Right lobe of liver (tissue), 6 donors: ENCODE measurements at regions not wholly inside any gene's neighbourhood (a gene's known extent, or its start where the extent isn't known, plus 50 kb on each side); places are given as distances from the start of the nearest gene placed in this dataset.

ENCODE experiments used
- ATAC-seq, 4 donors: fragments of 200-7000 bp; cut with Tn5 transposase; one replicate each; pipeline ENCODE4 v1.9.1; 2020; ENCODE audit warnings: mild to moderate bottlenecking in 4 of 4, moderate library complexity in 4 of 4
- DNase-seq, 3 donors: peaks; one replicate each; pipeline ENCODE4 v3.0.0-alpha.2; 2020
- H3K27ac ChIP-seq, 3 donors: fragments of 200-600 bp; one replicate each; pipeline ENCODE4 v1.8.0; 2022
- H3K27me3 ChIP-seq, 2 donors: fragments of 200-600 bp; one replicate each; pipeline ENCODE4 v1.8.0; 2022
- H3K36me3 ChIP-seq, 4 donors: fragments of 200-600 bp; sonication (generic) in 1 of 4; one replicate each; pipeline versions ENCODE4 v1.5.1 to v1.8.0; 2017 to 2022; ENCODE audit warnings: control low read depth in 1 of 4
- H3K4me1 ChIP-seq, 4 donors: fragments of 200-600 bp; sonication (generic) in 1 of 4; one replicate each; pipeline versions ENCODE4 v1.5.1 to v1.8.0; 2017 to 2022; ENCODE audit warnings: control low read depth in 1 of 4
- H3K4me3 ChIP-seq, 3 donors: fragments of 200-600 bp; one replicate each; pipeline ENCODE4 v1.8.0; 2022
- H3K9me3 ChIP-seq, 4 donors: fragments of 200-600 bp; sonication (generic) in 1 of 4; one replicate each; pipeline versions ENCODE4 v1.5.1 to v1.8.0; 2017 to 2022; ENCODE audit warnings: control low read depth in 1 of 4
- POLR2A ChIP-seq: fragments of 450-650 bp; IDR thresholded peaks from one replicate; pipeline ENCODE4 v1.6.1; 2017; ENCODE audit warnings: antibody characterized with exemption, mild to moderate bottlenecking
- WGBS: methylation state at CpG from one replicate; pipeline ENCODE4 v1.1.6; 2018; ENCODE audit warnings: low coverage, low lambda C conversion rate; ENCODE audit not compliant: insufficient coverage; ENCODE audit errors: missing lambda C conversion rate; 5-methylcytosine and 5-hydroxymethylcytosine counted together
- intact Hi-C, 2 donors: fragments of 100-400 bp; cut with DNase I; formaldehyde crosslinking; loops; one replicate each; pipeline versions ENCODE4 v1.11.2 to v1.14.1; 2022
- TF ChIP-seq, protein P1 (sequence below), 4 donors: fragments of 200-600 bp in 3 of 4; fragments of 450-650 bp in 1 of 4; IDR thresholded peaks; one replicate each; pipeline versions ENCODE4 v1.5.1 to v1.8.0; 2016 to 2022; ENCODE audit warnings: antibody characterized with exemption in 4 of 4, mild to moderate bottlenecking in 2 of 4
- donor health status: DM: no; HTN: yes; CAD: no.
- donor health status: DM: no; HTN: no; CAD: no.
- donor health status: DM: no; HTN: no; CAD: no.
- donor health status: DM: no; HTN: yes; CAD: no.
- donor health status: DM: no; HTN: yes; CAD: no.

DNA sequence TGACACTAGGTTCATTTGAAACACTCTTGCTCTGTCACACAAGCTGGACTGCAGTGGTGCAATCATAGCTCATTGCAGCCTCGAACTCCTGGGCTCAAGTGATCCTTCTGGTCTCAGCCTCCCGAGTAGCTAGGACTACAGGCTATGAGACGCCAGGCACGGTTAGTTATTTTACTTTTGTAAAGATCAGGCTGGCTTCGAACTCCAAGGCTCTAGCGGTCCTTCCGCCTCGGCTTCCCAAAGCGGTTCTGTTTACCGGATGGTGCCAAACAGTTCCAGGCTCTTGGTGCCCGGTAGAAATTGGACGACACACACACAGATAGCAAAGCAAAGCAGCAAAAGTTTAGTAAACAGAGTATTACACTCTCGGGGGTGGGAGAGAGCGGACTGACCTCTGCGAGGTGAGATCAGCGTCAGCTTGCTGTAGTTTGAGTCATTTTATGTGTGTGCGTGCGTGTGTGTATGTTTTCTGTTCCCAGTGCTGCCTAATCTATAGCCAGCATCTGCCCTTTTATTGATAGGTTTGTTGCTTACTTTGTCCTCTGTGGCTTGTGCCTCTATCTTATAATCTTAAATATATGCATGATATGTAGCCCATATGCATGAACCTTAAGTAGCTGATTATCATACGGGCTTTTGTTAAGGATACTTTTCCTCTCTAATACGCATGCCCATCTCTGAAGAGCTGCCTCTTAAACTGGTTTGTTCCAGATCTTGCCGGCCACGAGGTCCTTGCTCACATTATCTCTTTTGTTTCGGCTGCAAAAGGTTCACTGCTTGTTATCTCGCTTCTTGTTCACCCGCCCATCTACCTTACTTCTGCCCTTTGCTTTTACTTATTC, 75.2 kb downstream of the OR2B2 start:
- ATAC-seq = peak; percentile 44 to 64 (median 56)
- Histone ChIP-seq H3K4me1 (peaks cover 0 to 17% (median 0%) of the 10 kb centered on the region in 4 donors), H3K27ac (peak overlapping the region; percentile 94 to 97 (median 96)), H3K36me3 (no peaks in the 10 kb centered on the region), H3K9me3 (no peaks in the 10 kb centered on the region), H3K27me3 (no peaks in the 10 kb centered on the region), H3K4me3 (peak overlapping the region; percentile 50 to 75 (median 67))
- TF ChIP-seq, protein P1, sequence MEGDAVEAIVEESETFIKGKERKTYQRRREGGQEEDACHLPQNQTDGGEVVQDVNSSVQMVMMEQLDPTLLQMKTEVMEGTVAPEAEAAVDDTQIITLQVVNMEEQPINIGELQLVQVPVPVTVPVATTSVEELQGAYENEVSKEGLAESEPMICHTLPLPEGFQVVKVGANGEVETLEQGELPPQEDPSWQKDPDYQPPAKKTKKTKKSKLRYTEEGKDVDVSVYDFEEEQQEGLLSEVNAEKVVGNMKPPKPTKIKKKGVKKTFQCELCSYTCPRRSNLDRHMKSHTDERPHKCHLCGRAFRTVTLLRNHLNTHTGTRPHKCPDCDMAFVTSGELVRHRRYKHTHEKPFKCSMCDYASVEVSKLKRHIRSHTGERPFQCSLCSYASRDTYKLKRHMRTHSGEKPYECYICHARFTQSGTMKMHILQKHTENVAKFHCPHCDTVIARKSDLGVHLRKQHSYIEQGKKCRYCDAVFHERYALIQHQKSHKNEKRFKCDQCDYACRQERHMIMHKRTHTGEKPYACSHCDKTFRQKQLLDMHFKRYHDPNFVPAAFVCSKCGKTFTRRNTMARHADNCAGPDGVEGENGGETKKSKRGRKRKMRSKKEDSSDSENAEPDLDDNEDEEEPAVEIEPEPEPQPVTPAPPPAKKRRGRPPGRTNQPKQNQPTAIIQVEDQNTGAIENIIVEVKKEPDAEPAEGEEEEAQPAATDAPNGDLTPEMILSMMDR (IDR thresholded peaks at IDR 0.05) = no peak
- TF ChIP-seq POLR2A = peak; percentile 51
- intact Hi-C loops = no loop called here
- peak in 2 of 3 donors; percentile 52 to 68 for DNase-seq
- WGBS = under 1% methylated on average over 25 of the region's 25 CpGs

DNA sequence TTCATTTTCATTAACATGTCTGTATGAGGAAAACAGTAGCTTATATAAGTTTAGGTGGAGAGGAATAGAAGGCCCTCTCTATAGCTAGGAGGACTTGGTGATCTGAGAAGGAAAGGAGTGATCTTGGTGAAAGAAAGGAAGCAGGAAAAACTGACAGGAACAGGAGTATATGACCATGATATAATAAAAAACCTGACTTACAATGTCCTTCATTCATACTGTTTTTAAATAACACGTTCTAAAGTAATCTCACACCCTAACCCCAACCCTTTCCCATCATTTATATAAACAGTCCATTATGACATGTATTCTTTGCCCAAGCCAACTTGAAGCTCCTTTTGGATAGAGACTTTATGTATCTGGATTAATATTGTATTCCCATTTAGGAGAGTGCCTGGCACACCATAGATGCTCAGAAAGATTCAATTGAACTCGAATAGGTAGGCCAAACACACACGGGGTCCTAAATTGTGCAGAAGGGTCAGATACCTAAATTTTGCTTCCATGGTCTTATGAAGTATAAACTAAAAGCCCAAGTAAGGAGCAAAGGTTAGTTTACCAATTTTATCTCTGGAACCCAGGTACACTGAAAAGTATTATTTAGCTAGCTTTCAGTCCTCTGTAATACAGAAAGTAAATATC, 75.9 kb downstream of the OR2B2 start:
- 11% methylated on average over 3 of the region's 3 CpGs for WGBS
- H3K4me3 ChIP-seq = peak overlapping the region; percentile 50 to 75 (median 67)
- intact Hi-C loops = no loop called here
- DNase-seq = no peak
- no peaks in the 10 kb centered on the region for H3K9me3 ChIP-seq
- no peaks in the 10 kb centered on the region for H3K36me3 ChIP-seq
- H3K4me1 ChIP-seq = peaks cover 0 to 21% (median 2%) of the 10 kb centered on the region in 4 donors
- H3K27ac ChIP-seq = peak overlapping the region; percentile 94 to 97 (median 96)
- ATAC-seq = no peak
- H3K27me3 ChIP-seq = no peaks in the 10 kb centered on the region
- TF ChIP-seq, protein P1 (IDR thresholded peaks at IDR 0.05) = no peak
- no peak for TF ChIP-seq POLR2A

DNA sequence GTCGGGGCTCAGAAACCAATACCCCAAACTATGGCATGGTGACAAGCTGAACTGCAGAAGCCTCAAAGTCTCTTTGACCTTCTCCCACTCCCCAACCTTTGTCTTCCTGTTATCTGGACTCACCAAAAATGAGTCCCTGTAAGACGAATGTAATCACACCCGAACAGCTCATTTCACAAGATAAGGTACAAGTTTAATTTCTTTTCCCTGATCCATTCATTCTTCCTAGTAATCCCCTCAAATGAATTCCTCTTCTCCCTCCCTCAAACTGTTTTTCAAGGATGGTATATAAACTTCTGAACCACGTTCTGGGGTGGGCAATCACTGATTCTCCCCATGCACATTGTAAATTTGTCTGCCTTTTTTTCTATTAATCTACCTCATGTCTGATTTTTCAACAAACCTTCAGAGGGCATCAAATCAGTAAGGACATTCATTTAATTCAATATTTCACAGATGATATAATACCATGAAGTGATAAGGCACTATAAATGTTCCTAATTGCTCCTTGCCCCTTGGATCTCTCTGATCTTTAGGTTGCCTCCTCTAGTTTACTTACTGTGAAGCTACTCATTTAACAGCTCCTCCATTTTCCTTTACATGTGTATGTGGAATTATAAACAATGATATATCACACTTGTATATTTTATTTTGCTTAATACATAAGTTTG, 77.2 kb downstream of the OR2B2 start:
- no peak overlapping the region for H3K27ac ChIP-seq
- no peak overlapping the region for H3K4me3 ChIP-seq
- DNase-seq (no peak), ATAC-seq (no peak)
- no peaks in the 10 kb centered on the region for H3K36me3 ChIP-seq
- H3K9me3 ChIP-seq = no peaks in the 10 kb centered on the region
- WGBS = 50% methylated on average over 4 of the region's 4 CpGs
- H3K27me3 ChIP-seq = no peaks in the 10 kb centered on the region
- no peak for TF ChIP-seq POLR2A
- TF ChIP-seq, protein P1 (IDR thresholded peaks at IDR 0.05) = no peak
- intact Hi-C loops = no loop called here
- peaks cover 0 to 19% (median 2%) of the 10 kb centered on the region in 4 donors for H3K4me1 ChIP-seq

DNA sequence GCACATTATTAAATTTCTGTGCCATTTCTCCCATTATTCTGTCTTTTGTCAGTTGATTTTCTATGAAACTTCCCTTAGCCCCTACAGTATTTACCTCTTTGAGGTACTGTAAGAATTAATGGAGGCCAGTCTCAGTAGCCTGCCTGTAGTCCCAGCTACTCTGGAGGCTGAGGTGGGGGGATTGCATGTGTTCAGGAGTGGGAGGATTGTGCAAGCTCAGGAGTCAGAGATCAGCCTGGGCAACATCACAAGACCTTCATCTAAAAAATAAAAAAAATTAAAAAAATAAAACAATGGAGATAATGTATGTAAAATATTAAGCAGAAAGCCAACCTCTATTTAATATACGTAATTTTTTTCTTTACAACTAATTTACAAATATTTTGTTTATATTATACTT, 77.8 kb downstream of the OR2B2 start:
- H3K9me3 ChIP-seq = no peaks in the 10 kb centered on the region
- no peak for TF ChIP-seq POLR2A
- TF ChIP-seq, protein P1 (IDR thresholded peaks at IDR 0.05) = no peak
- H3K27ac ChIP-seq = no peak overlapping the region
- peaks cover 0 to 18% (median 2%) of the 10 kb centered on the region in 4 donors for H3K4me1 ChIP-seq
- DNase-seq (no peak), ATAC-seq (no peak)
- no peaks in the 10 kb centered on the region for H3K36me3 ChIP-seq
- no peak overlapping the region for H3K4me3 ChIP-seq
- WGBS = 75% methylated on average over 1 of the region's 1 CpG
- no peaks in the 10 kb centered on the region for H3K27me3 ChIP-seq
- intact Hi-C loops = no loop called here
